ENCODE measurements at regions not wholly inside any gene's neighbourhood (a gene's known extent, or its start where the extent isn't known, plus 50 kb on each side); places are given as distances from the start of the nearest gene placed in this dataset.
"Not testable (repeated sequence)": the region's sequence is repeated elsewhere in the genome, so short reads cannot be mapped to it uniquely, and the experiment has no call there.

- TF ChIP-seq CTCF (IDR thresholded peaks at IDR 0.05; ENCODE audit: borderline replicate concordance, extremely low read depth, low read length, poor library complexity, severe bottlenecking); EZH2 (IDR thresholded peaks at IDR 0.05; ENCODE audit: borderline replicate concordance, low read depth, low read length, severe bottlenecking): not testable (repeated sequence)
Measured at GRCh38 chr21:10431995-10432394, 89.4 kb upstream of the TPTE start.
